ENCODE measurements at regions not wholly inside any gene's neighbourhood (a gene's known extent, or its start where the extent isn't known, plus 50 kb on each side); places are given as distances from the start of the nearest gene placed in this dataset.

DNA sequence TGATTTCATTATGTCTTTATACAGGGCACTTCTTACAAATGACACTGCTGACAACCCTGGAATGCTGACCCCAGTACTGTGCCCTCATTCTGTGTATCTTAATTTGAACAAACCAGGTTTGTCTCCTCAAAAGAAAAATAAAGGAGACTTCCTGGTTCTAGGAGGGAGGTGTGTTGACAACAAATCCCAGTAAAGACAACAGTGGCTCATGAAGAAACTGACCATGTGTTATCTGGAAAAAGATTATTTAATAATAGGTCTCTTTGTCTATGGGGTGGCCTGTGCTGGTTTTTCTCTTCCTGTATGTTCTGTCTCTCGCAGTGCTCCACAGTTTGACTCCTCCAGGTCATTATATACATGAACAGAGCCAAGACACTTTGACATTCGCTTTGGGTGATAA lies 454.6 kb downstream of the LMO4 start:
- no peak for DNase-seq (ENCODE audit: low spot score)

DNA sequence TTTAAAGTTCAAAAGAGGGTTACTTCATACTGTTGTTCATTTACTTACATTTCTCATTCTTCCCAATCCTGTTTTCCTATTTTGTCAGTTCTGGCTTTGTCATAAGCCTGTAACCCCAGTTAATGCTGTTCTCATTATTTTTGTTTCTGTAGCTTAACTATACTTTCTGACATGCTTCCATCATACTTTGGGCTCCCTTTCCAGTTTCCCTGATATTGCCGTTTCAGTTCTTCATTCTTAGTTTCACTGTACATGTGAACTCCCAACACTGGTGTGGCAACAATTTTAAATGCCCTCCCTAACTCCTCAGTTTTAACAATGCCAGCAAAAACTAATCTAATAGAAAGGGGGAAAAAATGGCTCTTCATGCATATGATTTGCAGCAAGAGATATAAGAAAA lies 456.7 kb downstream of the LMO4 start:
- no peak for DNase-seq (ENCODE audit: low spot score)

DNA sequence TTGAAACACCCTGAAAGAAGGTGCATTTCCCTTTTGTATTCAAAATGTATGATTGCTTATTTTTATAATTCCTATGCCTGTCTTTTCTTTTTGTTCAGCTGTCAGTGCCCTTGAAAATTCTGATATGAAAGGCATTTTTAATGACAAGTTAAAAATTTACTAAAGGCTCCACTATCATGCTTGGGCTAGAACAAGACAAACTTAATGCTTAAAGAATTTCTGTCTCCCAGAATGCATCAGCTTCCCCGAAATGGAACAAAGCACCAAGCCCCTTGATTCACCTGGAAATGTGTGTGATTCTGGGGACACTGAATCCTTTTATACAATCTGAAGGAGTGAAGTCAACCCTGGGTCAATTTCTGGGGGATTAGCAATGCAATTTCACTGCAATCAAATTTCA lies 457.5 kb downstream of the LMO4 start:
- DNase-seq (ENCODE audit: low spot score), result no peak

DNA sequence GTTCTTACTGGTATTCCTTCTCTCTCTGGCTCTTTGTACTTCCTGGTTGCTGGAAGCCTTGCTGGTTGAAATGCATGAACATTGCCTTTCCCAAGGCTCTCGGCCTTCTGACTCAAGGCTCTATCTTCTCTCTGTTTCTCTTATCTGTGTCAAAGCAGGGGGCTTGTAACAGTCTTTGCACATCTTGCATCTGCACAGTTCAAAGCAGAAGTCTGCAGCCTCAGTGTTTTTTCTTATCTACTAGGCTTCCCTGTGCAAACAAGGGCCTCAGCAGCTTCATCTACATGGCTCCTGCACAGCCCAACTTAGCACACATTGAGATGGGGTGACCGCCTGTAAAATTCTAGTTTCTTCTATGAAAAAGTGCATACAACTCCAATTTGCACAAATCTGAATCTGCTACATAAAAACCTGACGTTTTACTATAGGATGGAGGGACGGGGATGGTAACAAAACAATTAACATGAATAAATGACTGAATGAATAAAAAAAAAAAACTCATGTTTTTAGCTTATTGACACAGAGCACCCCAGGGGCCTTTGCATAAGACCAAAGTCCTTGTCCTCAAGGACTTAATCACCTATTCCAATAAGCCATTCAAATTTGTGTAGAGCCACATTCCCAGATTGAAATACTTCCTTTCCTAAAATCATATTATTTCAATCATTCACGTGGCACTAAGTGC lies 458.3 kb downstream of the LMO4 start:
- DNase-seq (ENCODE audit: low spot score), result no peak

DNA sequence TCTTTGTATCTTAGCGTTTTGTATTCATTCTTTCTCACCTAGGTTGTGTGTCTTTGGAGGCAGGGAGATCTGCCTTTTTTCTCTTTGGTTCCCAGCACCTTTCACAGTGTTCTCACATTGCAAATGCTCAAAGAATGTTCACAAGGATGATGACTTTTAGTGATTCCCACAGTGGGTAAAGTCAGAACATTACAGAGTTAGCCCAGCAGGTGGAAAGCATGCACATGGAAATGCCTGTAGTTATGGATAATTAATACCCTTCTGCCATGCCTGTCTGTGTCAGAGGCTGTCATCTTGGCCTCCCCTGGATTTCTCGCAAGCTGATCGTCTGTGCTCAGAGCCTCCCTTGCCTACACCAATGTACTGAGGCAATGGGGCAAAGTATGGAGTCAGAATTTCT lies 458.9 kb downstream of the LMO4 start:
- DNase-seq (ENCODE audit: low spot score), result no peak

DNA sequence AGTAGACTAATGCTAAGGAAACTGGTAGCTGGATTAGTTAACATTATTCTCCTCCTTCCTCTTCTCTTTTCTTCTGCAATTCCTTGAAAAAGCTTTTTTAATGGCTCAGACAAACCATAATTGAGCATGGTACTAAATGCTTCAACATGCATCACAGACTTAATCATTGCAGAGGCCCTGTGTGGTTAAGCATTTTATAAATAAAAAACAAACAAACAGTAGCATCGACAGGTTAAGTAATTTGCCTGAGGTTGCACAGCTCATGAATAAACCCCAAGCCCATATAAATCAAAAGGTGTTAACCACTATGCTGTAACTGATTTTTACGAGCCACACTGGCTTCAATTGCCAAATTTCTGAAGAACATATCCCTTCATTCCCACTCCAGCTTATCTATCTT lies 462.1 kb downstream of the LMO4 start:
- DNase-seq (ENCODE audit: low spot score), result no peak

DNA sequence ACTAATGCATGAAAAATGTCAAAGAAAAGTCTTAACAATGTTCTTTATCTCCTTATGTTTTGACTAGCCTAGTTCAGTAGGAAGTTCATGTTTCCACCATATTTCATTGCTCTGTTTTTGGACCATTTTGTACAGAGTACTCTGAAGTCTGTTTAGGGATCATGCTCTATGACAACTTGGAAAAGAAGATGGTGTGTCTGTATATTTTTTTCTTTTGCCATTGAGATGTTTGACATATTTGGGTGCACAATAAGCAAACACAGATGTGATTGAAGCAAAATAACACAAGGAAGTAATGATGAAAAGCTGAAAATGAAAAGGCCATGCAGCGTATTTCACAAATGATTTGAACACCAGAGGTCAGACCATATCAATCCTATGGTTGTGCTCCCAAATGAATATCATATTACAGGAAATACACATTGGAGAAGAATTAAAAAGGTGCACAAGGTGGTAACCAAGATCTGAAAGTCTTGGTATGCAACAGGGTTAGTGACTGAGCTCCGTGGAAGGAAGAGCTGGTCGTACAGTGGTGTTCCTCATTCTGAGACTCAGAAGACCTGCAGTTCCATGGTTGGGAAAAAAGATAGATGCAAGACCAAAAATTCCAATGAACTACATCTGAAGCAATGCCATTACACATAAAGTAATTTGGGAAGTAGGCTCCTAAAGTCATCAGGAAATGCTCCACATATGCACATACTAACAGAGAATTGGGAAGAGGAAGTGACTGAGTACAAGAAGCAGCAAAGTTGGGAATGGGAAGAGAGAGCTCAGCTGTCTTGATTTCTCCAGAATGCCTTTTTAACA lies 463.5 kb downstream of the LMO4 start:
- DNase-seq (ENCODE audit: low spot score), result no peak

DNA sequence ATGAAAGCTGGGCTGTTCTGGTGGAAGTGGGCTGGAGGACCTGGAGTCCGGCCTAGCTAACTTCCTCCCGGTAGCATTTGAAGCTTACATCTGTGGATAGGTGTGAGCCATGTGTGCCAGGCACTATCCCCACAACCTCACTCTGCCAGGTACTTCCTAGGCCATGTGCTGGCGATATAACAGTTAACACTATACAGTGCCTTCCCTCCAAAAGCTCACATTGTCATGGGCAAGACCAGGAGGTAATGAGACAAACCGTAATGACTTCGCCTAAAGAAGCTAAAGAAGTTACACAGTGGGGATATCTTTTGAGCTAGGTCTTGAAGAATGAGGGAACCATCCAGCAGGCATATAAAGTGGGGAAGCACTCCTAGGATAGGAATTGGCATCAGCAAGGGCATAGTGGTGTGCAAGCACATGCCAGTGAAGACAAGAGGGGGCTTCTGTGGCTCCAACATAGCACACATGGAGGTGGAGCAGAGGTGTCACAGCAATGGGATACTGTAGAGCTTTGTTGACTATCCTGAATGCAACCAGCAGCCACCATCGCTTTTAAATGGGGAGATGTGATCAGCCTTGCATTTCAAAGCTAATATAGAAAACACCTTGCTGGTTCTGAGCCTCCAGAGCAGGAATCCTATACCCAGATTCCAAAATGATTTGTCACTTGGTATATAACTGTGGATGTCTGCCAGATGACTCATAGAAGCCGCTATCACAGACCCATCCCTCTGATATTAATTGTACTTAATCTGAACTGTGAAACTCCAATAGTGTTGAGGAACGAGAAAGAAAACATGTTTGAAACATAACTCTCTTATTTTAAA lies 466.3 kb downstream of the LMO4 start:
- DNase-seq (ENCODE audit: low spot score), result no peak

DNA sequence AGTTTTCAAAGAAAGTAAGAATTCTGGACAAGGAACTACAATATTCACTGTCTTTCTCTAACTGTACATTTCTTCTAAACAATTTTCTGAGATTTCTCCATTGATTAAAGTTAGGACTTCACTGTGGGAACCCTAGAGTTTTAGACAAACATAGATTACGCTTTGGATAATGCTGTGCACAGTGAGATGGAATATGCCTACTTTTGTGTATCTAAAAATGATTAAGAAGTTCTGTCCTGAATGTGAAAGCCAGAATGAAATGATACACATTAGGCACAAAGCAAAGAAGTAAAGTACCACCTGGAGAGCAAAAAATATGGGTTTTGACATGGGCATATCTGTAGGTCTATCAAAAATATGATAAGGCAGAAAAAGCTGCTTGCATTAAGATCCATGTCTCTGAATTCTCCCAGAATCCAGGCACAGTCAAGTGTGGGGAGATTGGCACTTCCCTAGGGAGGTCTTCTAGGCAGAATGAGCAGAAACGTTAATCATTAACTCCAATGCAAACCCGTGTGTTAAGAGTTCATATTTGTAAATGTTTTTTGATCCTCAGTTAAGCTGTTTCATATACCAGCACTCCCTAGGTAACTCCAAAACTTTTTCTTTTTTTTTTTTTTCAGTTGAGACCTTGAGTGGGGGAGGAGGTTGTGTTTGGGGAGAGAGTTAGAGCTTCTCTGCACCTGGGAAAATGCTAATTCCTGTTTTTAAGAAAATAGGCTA lies 467.1 kb downstream of the LMO4 start:
- DNase-seq (ENCODE audit: low spot score), result no peak

DNA sequence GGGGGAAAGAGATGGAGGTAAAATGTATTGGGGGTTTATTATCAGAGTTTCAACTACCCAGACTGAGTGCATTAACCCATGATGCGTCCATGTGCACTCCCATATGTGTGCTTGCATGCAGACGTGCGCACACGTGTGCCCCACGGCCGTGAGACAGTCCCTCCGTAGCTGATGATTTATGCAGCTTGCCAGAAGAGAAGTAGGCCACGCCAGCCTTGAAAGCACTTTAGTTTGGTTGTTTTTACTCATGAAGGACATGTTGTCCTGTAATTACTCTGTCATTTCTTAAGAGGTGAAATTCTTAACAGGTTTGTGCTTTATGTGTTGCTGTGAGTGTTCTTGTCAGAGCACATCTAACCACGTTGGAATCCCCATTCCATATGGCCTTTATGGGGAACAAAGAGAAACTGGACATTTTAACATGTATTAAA lies 467.8 kb downstream of the LMO4 start:
- no peak for DNase-seq (ENCODE audit: low spot score)

DNA sequence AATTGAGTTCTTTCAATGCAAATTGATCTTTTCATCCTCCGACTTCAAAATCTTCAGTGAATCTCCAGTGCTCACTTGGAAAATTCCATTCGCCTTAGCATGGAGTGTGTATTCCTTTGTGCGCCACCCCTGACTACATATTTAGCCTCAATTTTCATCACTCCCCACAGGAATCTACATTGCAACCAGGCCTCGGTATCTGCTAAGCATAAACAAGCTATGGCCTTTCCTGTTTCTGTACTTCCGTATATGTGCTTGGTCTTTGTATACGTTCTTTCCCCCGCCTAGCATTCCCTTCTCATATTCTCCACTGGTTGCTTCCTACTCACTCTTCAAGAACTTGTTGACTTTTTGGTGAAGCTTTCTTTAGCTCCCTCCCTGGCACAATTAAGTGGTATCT lies 470.8 kb downstream of the LMO4 start:
- no peak for DNase-seq (ENCODE audit: low spot score)

DNA sequence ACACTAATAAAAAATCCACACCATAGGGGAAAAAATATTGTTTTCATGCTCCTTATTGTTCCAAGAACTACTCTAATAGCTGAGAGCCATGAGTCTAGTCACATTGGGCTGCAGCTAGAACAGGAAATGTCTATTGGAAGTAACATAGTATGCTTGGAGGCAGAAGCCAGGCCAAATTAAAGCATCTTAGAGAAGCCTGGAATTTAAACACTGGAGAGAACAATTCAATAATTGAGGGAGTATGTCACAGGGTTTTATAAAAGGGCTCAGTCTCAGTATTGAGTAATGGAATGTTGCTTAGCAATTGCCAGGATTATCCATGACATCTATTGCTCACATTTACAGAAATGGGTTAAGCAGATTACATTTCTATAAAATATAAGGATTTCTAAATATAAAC lies 471.3 kb downstream of the LMO4 start:
- no peak for DNase-seq (ENCODE audit: low spot score)

DNA sequence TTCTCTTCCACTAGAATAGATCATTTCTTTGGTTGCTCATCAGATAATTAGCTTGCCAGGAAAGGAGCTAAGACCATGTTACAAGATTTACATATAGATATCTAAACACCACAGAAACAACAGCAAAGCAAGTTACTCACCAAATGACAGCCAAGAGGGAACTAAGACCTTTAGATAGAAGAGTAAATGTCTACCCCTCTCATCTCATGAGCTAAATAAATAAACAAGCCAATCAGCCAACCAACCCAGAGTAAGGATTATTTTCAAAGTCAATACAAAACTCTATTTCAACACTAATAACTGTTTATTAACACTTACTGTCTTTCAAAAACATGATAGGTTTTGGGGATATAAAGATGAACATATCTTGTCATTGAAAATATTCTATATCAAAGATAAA lies 474.7 kb downstream of the LMO4 start:
- DNase-seq (ENCODE audit: low spot score), result no peak

DNA sequence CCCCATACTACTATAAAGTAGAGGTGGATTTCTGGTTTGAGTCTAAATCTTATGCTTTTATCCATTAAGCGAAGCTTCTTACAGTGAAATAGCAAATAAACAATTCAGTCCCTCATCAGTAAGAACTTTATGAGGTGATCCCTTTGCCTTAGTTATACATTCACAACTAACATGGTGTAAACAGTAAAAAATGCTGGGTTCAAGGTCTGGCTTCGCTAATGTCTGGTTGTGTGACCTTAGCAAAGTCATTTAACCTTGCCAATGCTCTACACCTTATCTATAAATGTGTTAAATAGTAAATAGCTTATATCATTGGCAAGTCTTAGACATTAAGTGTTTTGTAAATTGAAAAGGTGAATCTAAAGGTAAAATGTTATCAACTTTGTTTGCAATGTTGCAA lies 475.4 kb downstream of the LMO4 start:
- DNase-seq (ENCODE audit: low spot score), result no peak

DNA sequence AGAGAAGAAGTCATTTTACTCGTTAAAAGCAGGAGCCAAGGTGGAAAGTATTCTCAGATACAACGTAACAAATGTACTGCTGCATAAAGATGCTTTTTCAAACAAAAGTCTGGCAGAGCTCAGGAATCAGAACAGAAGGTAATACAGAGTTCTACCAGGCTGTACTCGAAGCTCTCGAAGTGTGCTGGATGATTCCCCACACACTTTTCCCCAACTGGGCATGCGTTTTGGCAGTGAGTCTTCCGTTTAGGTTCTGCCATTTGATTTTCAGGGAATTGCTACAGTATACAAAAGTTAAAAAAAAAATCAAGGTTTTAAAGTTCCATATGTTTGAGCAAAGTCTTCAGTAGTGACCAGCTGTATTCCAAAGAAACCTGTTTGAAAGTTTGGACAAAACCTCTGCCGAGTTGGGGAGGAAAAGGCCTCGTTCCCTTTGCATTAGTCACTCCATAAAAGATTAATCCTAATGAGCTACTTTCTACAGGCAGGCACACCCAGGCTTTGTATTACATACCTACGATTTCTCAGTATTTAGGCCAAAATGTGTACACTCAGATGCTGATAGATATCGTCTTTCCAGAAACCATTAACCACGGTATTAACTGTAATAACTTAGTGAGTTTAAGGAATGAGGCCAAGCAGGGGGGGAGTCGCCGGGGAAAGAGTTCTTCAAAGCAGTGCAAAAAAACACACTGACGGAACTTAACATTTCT lies 477.1 kb downstream of the LMO4 start:
- no peak for DNase-seq (ENCODE audit: low spot score)

DNA sequence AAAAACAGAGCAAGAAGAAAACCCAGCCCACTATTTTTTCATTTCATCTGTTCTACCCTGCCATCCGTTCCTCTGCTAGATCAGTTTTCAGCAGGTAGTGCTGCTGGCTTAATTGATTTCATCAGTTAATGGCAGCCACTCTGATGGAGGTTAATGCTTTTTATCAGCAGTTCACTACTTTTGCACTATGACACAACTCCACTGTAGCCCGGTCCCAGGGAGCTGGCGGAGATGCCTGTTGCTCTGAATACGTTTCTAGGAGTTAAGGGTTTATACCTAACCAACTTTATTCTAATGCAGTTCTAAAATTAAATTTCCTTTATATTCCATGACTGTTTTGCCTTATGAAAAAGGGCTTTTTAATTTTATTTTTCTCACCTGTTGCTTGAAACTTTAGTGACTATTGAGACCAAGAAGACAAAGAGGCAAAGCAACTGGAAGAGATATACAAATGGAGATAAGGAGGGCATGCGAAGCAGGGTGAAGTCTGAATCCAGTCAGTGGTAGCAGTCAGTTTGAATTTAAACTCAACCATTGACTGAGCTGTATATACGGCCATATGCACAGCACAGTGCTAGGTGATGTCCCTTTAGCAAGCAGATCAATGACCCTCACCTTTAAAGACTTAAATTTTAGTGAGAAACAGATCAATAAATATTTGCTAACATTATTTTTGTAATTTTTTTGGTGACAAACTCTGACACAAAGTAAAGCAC lies 477.9 kb downstream of the LMO4 start:
- DNase-seq (ENCODE audit: low spot score), result no peak

DNA sequence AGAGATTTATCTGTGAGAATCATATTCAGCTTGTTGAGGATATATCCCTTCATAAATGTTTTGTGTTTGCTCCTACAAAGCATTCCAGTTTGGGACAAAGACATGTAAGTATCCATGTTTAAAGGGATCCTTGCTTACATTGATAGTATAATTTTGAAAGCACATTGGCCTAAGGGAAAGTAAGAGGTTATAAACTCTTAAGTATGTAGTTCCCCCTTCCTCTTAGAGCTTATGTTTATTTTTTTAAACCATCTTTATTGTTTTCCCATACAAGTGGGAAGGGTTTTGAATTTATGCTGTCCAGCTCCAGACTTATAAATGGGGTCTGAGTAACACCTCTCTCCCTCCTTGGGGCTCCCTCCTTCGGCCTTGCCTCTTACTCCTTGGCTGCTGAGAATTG lies 481.5 kb downstream of the LMO4 start:
- no peak for DNase-seq (ENCODE audit: low spot score)

DNA sequence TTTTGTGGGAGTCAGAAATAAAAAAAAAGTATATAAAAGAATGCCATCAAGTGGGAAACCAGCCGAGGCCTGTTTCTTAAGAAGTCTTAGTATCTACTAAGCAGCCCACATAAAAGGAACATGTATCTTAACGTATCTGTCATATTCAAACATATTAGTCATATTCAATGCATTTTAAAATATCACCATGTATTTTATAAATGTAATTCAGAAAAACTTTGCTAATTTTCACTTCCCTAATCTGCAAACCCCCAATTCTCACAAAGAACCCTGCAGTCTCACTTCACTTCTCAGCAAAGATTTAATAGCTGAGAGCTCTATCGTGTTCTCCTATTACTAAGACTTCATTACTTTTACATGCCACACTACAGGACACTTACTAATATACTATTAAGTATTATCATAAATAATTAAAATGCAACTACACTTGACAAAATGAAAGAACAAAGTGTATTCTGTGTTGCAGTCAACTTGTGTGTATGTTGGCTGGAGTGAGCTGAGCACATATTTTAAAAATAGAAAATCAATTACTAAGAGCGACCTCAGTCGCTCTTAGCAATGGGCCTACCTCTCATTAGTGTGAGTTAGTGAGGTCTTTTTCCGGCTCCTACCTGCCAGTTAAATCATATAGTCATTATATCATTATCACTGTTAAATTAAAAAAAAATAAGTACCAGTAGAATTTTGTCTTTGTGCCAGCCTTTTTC lies 484.3 kb downstream of the LMO4 start:
- peak; percentile 20 for DNase-seq (ENCODE audit: low spot score)

DNA sequence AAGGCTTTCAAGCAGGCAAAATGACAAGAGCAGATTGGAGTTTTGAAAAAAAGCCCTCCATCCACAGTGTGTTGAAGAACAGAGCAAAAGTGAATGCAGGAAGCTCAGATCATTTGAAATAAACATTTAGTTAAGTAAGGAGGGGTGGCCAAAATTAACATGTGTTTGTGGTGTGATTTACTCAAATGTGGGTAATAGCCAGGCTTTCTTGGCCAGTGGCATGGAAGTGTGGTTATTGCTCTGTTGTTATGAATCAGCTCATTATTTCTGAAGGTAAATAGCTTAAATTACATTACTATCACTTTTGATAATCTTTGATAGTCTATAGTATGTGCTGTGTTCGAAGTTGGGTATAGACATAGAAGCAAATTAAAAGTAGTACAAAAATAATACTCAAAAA lies 485.9 kb downstream of the LMO4 start:
- DNase-seq (ENCODE audit: low spot score), result no peak

DNA sequence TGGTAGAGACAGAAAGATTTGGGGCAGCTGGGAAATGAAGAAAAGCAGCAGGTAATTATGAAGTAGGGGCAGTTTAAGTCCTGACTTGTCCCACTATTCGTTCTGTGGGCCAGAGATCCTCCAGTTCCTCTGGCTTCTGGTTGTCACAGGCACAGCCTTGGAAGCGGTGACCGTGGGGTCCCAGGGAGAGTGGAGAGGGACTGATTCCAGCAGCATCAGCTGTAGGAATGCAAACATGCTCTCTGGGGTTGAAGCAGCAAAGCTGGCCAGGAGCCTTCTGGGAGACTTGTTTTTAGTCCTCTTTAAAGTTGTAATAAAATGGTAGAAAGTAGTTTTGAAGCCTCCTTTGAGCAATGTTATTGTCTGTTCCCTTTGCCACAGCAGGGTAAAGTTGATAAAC lies 488.0 kb downstream of the LMO4 start:
- no peak for DNase-seq (ENCODE audit: low spot score)

Data from NAMALWA (cell line).